ENCODE measurements at regions not wholly inside any gene's neighbourhood (a gene's known extent, or its start where the extent isn't known, plus 50 kb on each side); places are given as distances from the start of the nearest gene placed in this dataset.

- no peak for TF ChIP-seq CTCF (IDR thresholded peaks at IDR 0.05; ENCODE audit: poor library complexity, severe bottlenecking)
- TF ChIP-seq REST (IDR thresholded peaks at IDR 0.05; ENCODE audit: borderline replicate concordance): no peak
- TF ChIP-seq POLR2AphosphoS5 (IDR thresholded peaks at IDR 0.05): no peak
- no peak for TF ChIP-seq EP300 (conservative IDR thresholded peaks at IDR 0.05; ENCODE audit: poor library complexity, severe bottlenecking)
- no peak for TF ChIP-seq EZH2 (IDR thresholded peaks at IDR 0.05; ENCODE audit: borderline replicate concordance, insufficient read depth, low read length, poor library complexity, severe bottlenecking)
- TF ChIP-seq RAD21 (conservative IDR thresholded peaks at IDR 0.05): no peak
- TF ChIP-seq TAF1 (IDR thresholded peaks at IDR 0.05; ENCODE audit: low read depth): no peak
- TF ChIP-seq MXI1 (conservative IDR thresholded peaks at IDR 0.05; ENCODE audit: poor library complexity, severe bottlenecking): no peak
- no peak for TF ChIP-seq SMC3 (conservative IDR thresholded peaks at IDR 0.05; ENCODE audit: poor library complexity)
These were observed 324.4 kb upstream of the SGO1 start for GRCh38 chr3:20510396-20510795.

All from neural cell (in vitro differentiated cells).